Chondrocyte (in vitro differentiated cells): ENCODE measurements at regions not wholly inside any gene's neighbourhood (a gene's known extent, or its start where the extent isn't known, plus 50 kb on each side); places are given as distances from the start of the nearest gene placed in this dataset.
"Not testable (repeated sequence)": the region's sequence is repeated elsewhere in the genome, so short reads cannot be mapped to it uniquely, and the experiment has no call there.

Source experiments
- DNase-seq: peaks from one replicate; pipeline ENCODE4 v3.0.0; 2021; ENCODE audit warnings: mixed read lengths, low spot score
- H3K27ac Mint-ChIP-seq: one replicate; pipeline ENCODE4 v1.8.0; 2021; ENCODE audit warnings: mild to moderate bottlenecking, moderate library complexity, mixed read lengths; ENCODE audit not compliant: unreplicated experiment
- H3K27me3 Mint-ChIP-seq: 2 replicates; pipeline ENCODE4 v1.8.0; 2021; ENCODE audit warnings: low read depth, mixed read lengths
- H3K36me3 Mint-ChIP-seq: 2 replicates; pipeline ENCODE4 v1.8.0; 2021; ENCODE audit warnings: low read depth, mixed read lengths
- H3K4me1 Mint-ChIP-seq: 2 replicates; pipeline ENCODE4 v1.8.0; 2021; ENCODE audit warnings: low read depth, mild to moderate bottlenecking, mixed read lengths
- H3K4me3 Mint-ChIP-seq: one replicate; pipeline ENCODE4 v1.8.0; 2021; ENCODE audit warnings: mild to moderate bottlenecking, moderate library complexity, mixed read lengths; ENCODE audit not compliant: unreplicated experiment
- H3K9me3 Mint-ChIP-seq: 2 replicates; pipeline ENCODE4 v1.8.0; 2021; ENCODE audit warnings: low read depth, mixed read lengths
- CTCF ChIP-seq: fragments of 200-600 bp; sonication (generic); IDR thresholded peaks from 2 replicates; pipeline ENCODE4 v1.5.0; 2021; ENCODE audit warnings: antibody characterized with exemption, mild to moderate bottlenecking, moderate library complexity

DNA sequence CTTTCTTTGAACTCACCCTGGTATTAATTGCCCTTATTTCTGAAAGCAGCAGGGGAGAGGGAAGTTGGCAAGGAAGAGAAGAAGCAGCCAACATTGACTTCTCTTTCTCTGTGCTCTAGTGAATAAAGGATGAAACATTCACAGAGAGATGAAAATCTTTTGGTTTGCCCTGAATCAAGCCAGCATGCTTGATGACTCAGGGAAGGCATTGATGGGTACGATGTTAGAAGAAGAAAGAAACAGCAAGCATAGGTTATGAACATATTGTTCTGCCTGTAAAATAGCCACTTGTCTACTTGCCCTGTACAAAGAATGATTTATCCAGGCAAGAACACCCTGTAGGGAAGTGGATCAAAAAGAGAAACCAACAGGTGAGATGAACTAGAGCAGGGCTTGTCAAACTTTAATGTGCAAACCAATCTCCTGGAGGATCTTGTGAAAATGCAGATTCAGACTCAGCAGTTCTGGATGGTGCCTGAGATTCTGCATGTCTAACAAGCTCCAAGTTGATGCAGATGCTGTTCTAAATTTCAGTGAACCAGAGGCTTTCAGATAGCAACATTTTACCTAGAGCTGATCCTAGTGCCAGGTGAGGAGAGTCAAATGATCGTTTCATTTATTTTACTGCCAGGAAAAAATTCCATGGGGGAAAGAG lies 586.6 kb upstream of the TLE4 start:
- Mint-ChIP-seq H3K4me1 (peaks cover 28% of the 10 kb centered on the region), H3K4me3 (no peak overlapping the region), H3K27ac (no peak overlapping the region), H3K9me3 (peaks cover 11% of the 10 kb centered on the region), H3K36me3 (no peaks in the 10 kb centered on the region), H3K27me3 (no peaks in the 10 kb centered on the region)
- TF ChIP-seq CTCF: no peak
- no peak for DNase-seq

- DNase-seq: no peak
- peaks cover 11% of the 10 kb centered on the region for H3K9me3 Mint-ChIP-seq
- TF ChIP-seq CTCF: no peak
- no peak overlapping the region for H3K4me3 Mint-ChIP-seq
- H3K36me3 Mint-ChIP-seq: no peaks in the 10 kb centered on the region
- H3K27me3 Mint-ChIP-seq: no peaks in the 10 kb centered on the region
- H3K4me1 Mint-ChIP-seq: peaks cover 28% of the 10 kb centered on the region
- no peak overlapping the region for H3K27ac Mint-ChIP-seq
Observed at GRCh38 chr9:78986446-78986845, 585.3 kb upstream of the TLE4 start.

GRCh38 chr9:78989031-78989658 lies 582.6 kb upstream of the TLE4 start:
- Mint-ChIP-seq H3K36me3 (no peaks in the 10 kb centered on the region), H3K27ac (no peak overlapping the region), H3K4me1 (peaks cover 27% of the 10 kb centered on the region), H3K9me3 (peaks cover 8% of the 10 kb centered on the region), H3K4me3 (no peak overlapping the region), H3K27me3 (no peaks in the 10 kb centered on the region)
- no peak for DNase-seq
- no peak for TF ChIP-seq CTCF

DNA sequence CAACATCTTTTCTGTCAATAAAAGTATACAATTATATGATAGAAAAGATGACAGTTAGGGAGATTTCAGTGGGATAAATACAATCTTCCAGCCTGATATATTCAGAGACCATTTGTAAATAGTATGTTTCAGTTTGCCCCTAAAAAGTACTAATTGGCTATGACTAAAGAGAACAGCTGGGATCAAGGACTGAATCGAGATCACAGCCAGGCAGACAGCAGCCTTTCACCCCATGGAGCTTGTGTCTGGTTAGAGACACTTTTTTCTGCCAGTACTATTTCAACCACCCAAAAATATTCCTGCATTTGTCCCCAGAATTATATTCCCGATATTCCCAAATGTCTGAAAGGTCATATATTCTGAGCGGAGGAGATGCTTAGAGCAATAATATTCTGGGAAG lies 577.3 kb upstream of the TLE4 start:
- no peak for TF ChIP-seq CTCF
- Mint-ChIP-seq H3K4me3 (no peak overlapping the region), H3K4me1 (peaks cover 3% of the 10 kb centered on the region), H3K9me3 (peaks cover 3% of the 10 kb centered on the region), H3K27ac (no peak overlapping the region), H3K36me3 (no peaks in the 10 kb centered on the region), H3K27me3 (no peaks in the 10 kb centered on the region)
- no peak for DNase-seq

- not testable (repeated sequence) for H3K4me3 Mint-ChIP-seq, H3K36me3 Mint-ChIP-seq, DNase-seq, H3K9me3 Mint-ChIP-seq, H3K27me3 Mint-ChIP-seq, H3K27ac Mint-ChIP-seq, H3K4me1 Mint-ChIP-seq
Observed at GRCh38 chr9:78994974-78995373, 576.8 kb upstream of the TLE4 start.

DNA sequence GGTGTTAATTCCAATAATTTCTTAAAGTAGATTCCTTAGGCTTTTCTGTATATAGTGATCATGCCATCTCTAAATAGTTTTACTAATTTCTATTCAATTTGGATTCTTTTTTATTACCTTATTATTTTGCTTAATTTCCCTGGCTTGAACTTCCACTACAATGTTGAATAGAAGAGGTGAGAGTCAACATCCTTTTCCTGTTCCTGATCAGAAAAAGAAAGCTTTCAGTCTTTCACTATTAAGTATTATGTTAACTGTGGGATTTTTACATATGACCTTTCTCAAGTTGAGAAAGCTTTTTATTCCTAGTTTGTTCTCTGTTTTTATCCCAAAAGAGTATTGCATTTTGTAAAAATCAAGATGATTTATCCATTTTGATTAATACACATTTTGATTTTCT lies 574.5 kb upstream of the TLE4 start:
- Mint-ChIP-seq H3K36me3 (no peaks in the 10 kb centered on the region), H3K4me1 (no peaks in the 10 kb centered on the region), H3K9me3 (peaks cover 5% of the 10 kb centered on the region), H3K4me3 (no peak overlapping the region), H3K27me3 (no peaks in the 10 kb centered on the region), H3K27ac (no peak overlapping the region)
- no peak for TF ChIP-seq CTCF
- no peak for DNase-seq
